GM19193 (cell line): ENCODE measurements at regions not wholly inside any gene's neighbourhood (a gene's known extent, or its start where the extent isn't known, plus 50 kb on each side); places are given as distances from the start of the nearest gene placed in this dataset.

Experiments used
- POLR2A ChIP-seq: IDR thresholded peaks from 4 replicates; pipeline ENCODE4 v1.6.1; 2011; ENCODE audit not compliant: insufficient read depth, insufficient read length; ENCODE audit errors: extremely low read depth

DNA sequence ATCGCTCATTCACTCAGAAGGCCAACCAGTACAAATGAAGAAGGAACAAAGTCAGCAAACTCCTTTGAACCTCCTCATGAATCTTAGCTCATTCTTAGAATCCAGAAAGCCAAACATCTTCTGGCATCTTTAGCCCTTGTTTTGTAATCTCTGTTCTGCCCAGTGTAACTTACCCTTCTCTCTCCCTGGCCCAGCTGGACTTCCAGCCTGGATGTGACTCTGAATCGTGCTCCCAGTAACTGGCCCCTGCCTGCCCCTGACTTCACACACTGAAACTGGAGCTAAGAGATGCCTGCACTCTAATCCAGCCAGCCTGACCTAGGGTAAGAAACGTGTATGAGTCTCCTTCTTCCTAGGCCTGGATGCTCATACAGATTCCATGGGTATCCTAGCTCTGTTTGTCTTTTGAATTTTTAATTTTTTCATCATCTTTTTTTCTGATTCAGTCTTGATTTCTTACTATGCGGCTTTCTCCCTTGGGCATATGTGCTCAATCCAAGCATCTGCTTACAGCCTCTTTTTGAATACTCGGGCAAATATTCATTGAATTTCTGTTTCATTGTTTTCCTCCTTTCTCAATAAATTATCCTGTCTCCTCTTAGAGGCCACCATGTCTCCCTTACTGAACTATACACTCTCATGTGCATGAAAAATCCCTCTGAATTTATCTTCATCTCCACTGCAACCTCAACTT lies 845.6 kb upstream of the AUTS2 start:
- TF ChIP-seq POLR2A, result no peak

DNA sequence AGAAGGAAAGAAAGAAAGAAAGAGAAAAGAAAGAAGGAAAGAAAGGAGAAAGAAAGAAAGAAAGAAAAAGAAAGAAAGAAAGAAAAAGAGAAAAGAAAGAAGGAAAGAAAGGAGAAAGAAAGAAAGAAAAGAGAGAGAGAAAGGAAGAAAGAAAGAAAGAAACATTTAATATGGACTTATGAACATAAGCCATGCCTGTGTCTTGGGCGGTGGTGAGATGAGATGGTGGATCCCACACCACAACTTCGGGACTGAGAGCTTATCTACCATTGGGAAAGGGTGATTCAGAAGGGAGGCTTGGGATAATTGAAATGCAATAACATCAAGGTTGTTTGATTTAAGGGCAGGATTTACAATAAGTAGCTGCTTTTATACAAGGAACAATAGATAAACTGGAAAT lies 843.9 kb upstream of the AUTS2 start:
- TF ChIP-seq POLR2A, result no peak

DNA sequence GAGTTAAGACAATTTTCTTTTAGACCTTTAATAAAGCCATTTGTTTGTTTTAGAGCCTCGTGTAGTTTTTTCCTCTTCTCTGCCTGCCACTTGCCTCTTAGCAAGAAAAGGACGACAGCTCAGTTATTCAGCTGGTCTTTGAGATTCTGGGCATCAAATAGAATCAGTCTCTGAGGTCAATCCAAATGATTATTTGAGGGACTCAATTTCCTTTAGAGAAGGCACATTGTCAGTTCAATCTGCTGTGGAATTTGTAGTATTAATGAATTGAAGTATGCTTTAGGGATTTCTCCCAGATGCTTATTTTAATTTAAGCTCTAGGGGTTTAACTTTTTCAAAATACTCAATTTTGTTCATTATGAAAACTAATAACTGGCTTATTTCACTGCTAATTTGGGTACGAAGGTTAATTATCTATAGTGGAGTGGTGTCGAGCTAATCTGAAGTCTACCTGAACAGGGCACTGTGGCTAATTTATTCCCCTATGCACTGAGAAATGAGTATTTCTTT lies 841.2 kb upstream of the AUTS2 start:
- no peak for TF ChIP-seq POLR2A

DNA sequence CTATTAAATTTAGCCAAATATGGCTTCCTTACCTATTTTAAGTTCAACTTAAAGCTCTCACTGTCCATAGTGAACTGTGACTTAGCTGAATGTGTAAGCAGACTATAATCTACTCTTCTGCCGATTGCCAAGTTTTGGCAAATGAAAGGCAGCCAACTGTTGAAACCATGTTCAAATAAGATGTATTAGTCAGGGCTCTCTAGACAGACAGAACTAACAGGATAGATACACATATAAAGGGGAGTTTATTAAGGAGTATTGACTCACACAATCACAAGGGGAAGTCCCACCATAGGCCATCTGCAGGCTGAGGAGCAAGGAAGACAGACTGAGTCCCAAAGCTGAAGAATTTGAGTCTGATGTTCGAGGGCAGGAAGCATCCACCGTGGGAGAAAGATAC lies 837.7 kb upstream of the AUTS2 start:
- TF ChIP-seq POLR2A, result no peak

DNA sequence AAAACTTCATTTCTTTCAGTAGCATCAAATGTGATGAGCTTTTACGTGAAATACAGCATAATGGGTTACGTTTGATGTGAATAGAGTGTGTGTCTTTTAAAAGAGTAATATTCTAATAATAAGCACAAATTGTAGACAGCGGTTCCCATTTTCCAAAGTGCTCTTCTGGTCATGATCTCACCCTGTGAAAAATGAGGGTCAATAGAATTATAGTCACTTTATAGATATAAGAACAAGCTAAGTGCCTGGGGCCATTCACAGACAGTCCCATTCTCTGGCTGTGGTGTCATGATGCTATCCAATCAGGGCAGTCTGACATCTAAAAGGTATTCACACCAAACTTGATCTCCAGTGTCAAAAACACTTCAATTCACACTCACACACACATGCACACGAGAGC lies 830.8 kb upstream of the AUTS2 start:
- no peak for TF ChIP-seq POLR2A

DNA sequence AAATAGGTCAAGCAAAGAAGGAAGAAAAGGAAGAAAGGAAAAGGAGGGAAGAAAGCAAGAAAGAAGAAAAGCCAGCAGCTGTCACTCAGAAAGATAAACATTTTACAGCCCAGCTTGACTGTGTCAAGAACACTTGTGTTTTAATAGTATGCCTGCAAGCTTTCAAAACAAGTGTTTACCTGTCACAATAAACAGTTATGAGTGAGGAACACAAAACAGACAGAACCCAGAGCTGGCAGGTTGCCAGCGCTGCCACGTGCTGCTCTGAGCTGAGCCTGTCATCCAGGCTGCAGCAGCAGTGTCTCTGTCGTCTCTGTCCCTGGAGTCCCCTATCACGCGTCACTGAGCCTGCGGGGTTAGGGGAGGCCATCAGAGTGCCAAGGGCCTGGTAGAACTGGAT lies 827.6 kb upstream of the AUTS2 start:
- no peak for TF ChIP-seq POLR2A

DNA sequence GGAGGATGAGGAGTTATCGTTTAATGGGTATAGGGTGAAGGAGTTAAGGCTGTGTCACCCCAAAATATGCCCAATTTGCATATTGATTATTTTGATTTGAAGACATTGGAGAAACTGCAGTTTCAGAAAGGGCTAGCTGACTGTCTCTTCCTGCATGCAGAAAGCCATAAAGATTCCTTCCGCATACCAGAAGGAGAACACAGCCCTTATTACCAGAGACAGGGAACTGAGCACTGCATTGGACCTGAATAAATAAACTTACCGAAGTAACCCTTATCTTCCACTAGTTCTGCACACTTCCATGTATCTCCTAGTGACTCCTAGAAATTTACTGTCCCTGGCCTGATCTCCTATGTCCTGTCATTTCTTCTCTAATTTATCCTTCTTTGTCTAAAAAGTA lies 821.9 kb upstream of the AUTS2 start:
- TF ChIP-seq POLR2A, result no peak

DNA sequence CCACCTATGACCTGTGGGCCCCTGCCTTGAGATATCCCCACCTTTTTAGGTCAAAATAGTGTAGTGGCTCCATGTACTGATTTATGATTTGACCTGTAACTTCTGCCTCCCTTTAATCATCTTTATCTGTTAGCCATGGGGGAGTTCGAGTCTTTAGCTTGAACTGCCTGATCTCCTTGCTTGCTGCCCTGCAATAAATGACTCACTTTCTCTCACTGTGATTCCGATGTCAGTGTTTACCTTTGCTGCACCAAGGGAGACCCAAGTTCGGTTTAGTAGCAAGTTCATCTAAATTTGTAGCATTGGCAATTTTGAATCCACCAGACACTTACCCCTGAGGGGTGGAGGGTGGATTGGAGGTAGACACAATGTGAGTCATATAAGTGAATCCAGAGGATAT lies 814.6 kb upstream of the AUTS2 start:
- no peak for TF ChIP-seq POLR2A

DNA sequence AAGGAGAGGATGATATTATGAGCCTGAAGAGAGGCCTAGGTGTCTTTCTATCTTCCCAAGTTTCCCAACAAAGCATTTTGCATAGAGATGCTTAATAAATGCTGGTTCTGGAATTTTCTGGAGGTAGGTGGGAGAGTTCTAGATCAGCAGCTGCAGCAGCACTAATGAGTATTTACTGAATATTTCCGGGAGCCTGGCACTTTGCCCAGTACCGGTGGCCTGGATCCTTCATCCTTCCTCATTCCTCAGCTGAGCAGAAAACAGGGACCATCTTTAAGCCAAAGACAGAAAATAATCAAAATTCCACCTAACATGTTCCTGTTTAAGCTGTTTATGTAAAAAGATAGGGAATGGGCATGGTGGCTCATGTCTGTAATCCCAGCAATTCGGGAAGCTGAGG lies 813.2 kb upstream of the AUTS2 start:
- no peak for TF ChIP-seq POLR2A

DNA sequence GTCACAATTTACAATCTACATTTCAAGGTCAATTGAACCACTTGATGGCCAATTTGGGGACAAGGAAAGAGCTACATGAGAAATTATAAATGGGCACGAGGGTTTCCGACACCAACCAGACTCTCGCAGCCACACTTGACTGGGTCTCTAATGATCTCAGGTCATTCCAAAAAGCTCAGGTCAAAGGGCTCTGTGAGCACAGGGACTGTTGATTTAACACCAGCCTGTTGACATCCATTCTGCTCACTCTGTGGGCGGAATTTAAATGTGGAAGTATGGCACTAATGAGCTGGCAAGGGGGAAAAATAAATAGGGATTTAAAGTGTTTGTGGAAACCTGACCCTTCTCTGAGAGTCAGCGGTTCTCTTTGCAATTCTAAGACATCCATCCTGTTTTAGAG lies 810.7 kb upstream of the AUTS2 start:
- no peak for TF ChIP-seq POLR2A

DNA sequence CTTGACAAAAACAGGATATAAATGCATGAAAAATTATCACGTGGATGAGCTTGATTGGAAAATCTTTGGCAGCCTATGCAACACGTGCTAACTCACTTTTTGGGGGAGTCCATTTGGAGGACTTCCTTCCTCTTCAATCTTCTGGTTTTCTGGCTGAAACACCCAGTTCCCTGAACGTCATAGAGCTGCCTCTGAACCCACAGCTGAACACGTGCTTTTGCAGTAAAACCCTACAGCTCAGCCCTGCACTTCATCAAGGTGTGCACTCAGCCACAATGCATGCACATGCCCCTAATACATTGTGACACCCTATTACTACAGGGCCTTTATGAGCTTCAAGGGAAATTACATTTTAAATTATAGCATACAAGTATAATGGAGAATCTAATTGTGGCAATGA lies 808.7 kb upstream of the AUTS2 start:
- TF ChIP-seq POLR2A, result no peak

DNA sequence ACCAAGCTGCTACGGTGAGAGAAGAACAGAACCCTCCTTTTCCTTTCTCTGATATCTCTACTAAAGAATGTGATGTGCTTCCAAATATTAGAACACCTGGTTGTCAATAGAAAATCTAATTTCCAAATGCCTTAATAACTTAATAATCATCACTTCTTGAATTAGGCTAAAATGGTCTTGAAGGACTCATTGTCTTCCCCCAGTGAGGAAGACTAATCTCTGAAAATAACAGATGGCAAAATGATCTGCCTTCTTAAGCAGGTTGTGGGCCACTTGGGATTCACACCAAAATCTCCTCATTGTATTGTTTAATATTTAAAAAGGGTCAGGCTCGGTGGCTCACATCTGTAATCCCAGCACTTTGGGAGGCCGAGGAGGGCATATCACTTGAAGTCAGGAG lies 805.9 kb upstream of the AUTS2 start:
- no peak for TF ChIP-seq POLR2A

DNA sequence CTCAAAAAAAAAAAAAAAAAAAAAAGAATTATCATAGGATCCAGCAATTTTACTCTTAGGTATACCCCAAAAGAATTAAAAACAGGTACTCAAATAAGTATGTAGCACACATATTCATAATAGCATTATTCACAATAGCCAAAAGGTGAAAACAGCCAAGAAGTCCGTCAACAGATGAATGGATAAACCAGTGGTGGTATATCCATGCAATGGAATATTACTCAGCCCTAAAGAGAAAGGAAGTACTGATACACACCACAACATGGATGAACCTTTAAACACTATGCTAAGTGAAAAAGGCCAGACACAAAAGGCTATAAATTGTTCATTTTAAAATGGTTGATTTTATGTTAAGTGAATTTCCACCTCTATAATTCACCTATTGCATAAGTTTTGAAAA lies 804.8 kb upstream of the AUTS2 start:
- no peak for TF ChIP-seq POLR2A

DNA sequence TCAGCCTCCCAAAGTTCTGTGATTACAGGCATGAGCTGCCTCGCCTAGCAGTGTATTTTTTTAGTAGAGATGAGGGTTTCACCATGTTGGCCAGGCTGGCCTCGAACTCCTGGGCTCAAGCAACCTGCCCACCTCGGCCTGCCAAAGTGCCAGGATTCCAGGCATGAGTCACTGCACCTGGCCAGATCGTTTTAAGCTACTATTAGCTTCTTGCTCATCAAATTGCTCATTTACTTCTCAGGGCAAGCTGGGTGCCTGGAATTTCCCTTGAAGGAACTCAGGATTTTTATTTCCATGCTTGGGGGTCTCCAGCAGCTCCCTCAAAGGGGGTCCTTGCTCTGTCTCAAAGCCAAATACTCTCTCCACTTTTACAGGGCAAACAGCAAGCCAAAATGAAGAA lies 798.0 kb upstream of the AUTS2 start:
- TF ChIP-seq POLR2A, result no peak

DNA sequence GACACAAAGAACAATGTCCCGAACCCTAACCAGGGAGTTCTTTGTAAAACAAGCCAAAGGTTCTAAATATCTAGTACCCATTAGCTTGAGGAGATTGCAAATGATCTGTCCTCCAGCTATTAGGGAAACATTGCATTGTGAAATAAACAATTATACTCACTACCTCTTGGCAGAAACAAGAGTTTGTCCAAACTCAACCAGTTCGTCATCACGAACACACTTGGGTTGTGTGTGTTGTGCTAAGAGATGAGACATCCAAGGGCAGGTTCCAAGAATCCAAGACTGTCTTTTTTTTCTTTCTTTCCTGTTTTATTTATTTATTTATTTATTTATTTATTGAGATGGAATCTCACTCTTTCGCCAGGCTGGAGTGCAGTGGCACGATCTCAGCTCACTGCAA lies 793.1 kb upstream of the AUTS2 start:
- no peak for TF ChIP-seq POLR2A

DNA sequence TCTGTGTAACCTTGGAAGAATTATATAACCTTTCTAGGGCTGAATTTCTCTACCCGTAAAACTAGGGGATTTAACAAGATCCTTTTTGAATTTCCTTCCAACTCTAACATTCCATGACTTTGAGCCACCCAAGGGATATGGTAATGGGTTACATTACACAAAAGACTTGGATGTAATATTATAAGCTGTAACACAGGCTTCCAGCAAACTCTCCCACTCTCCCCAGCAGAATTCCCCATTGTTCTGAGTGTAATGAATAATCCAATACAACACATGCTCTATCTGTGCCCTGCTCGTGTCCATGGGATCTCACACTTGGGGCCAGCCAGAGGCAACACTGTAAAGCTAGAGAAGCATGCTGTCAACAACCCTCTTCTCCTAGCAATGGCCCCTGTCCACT lies 790.6 kb upstream of the AUTS2 start:
- TF ChIP-seq POLR2A, result no peak

DNA sequence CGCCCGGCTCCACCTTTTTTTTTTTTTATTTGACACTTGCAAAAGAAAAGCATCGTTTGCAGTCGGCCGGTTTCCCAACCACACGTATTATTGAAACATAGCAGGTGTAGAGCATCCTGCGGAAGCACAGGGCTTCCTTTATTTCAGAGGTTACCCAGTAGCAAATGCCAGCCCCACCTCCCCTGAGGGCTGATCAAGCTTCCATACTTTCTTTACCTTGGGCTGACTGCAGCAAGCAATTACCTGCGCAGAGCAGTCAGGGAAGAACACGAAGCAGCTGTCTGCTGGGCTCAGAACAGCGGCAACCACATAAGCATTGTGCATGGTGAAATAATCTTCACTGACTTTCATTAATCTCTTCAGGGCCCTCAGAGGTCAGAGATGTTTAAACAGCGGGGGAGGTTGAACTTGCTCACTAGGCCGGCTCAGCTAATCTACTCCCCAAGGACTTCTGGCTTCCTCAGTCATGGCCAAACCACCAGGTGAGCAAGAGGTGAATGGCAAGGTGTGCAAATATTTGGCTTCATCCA lies 784.7 kb upstream of the AUTS2 start:
- TF ChIP-seq POLR2A, result no peak
